Keratinocyte (primary cell): ENCODE measurements at regions not wholly inside any gene's neighbourhood (a gene's known extent, or its start where the extent isn't known, plus 50 kb on each side); places are given as distances from the start of the nearest gene placed in this dataset.

Experiments
- DNase-seq: peaks from one replicate; pipeline ENCODE4 v3.0.0-alpha.2; 2011; ENCODE audit warnings: low read depth, missing footprints, low spot score
- FAIRE-seq: peaks from 2 replicates; lab custom pipeline; 2011; peaks lifted over from hg19 to GRCh38; lab: Jason Lieb, UNC
- H2AFZ ChIP-seq: 2 replicates; pipeline ENCODE4 v1.6.0; 2012; ENCODE audit warnings: low read length, control low read depth, inconsistent platforms; ENCODE audit not compliant: control insufficient read depth
- H3K27ac ChIP-seq: 2 replicates; pipeline ENCODE4 v1.5.1; 2011; ENCODE audit warnings: low read length; ENCODE audit not compliant: control insufficient read depth, insufficient read depth
- H3K27me3 ChIP-seq: 3 replicates; pipeline ENCODE4 v1.6.0; 2011; ENCODE audit warnings: low read length; ENCODE audit not compliant: control insufficient read depth, insufficient read depth; ENCODE audit errors: extremely low read depth
- H3K36me3 ChIP-seq, 2 experiments: 2 replicates in 1 of 2; 3 replicates in 1 of 2; pipeline ENCODE4 v1.5.1; 2011; ENCODE audit warnings: low read length in 2 of 2, mild to moderate bottlenecking in 1 of 2; ENCODE audit not compliant: control insufficient read depth in 2 of 2, insufficient read depth in 2 of 2; ENCODE audit errors: extremely low read depth in 1 of 2
- H3K4me1 ChIP-seq: 3 replicates; pipeline ENCODE4 v1.5.1; 2011; ENCODE audit warnings: low read length; ENCODE audit not compliant: control insufficient read depth, insufficient read depth; ENCODE audit errors: extremely low read depth
- H3K4me2 ChIP-seq: 3 replicates; pipeline ENCODE4 v1.6.0; 2011; ENCODE audit warnings: low read depth, low read length; ENCODE audit not compliant: control insufficient read depth, insufficient read depth; ENCODE audit errors: extremely low read depth
- H3K4me3 ChIP-seq, 3 experiments: fragments of 200-600 bp in 1 of 3; sonication (generic) in 1 of 3; 2 replicates in 2 of 3; 3 replicates in 1 of 3; pipeline ENCODE4 v1.5.1; 2011 to 2016; ENCODE audit warnings: low read length in 3 of 3, mild to moderate bottlenecking in 3 of 3, control low read depth in 2 of 3, inconsistent platforms in 1 of 3, low read depth in 1 of 3, mixed read lengths in 1 of 3, mixed run types in 1 of 3, moderate library complexity in 1 of 3; ENCODE audit not compliant: control insufficient read depth in 2 of 3, insufficient read depth in 2 of 3; ENCODE audit errors: extremely low read depth in 1 of 3
- H3K79me2 ChIP-seq: 2 replicates; pipeline ENCODE4 v1.6.0; 2012; ENCODE audit warnings: low read length; ENCODE audit not compliant: control insufficient read depth, insufficient read depth
- H3K9ac ChIP-seq: 3 replicates; pipeline ENCODE4 v1.6.0; 2011; ENCODE audit warnings: low read length; ENCODE audit not compliant: control insufficient read depth, insufficient read depth; ENCODE audit errors: extremely low read depth
- H3K9me1 ChIP-seq: 3 replicates; pipeline ENCODE4 v1.6.0; 2011; ENCODE audit warnings: low read length; ENCODE audit not compliant: control insufficient read depth, insufficient read depth; ENCODE audit errors: extremely low read depth
- H3K9me3 ChIP-seq: 2 replicates; pipeline ENCODE4 v1.5.1; 2012; ENCODE audit warnings: low read depth, low read length; ENCODE audit not compliant: control insufficient read depth
- H4K20me1 ChIP-seq: 3 replicates; pipeline ENCODE4 v1.6.0; 2011; ENCODE audit warnings: low read length; ENCODE audit not compliant: control insufficient read depth, insufficient read depth; ENCODE audit errors: extremely low read depth
- EZH2 ChIP-seq: IDR thresholded peaks from one replicate; pipeline ENCODE4 v1.6.1; 2012; ENCODE audit warnings: inconsistent platforms, mild to moderate bottlenecking, low read length, moderate library complexity
- dilution Hi-C: fragments of 300-500 bp; cut with MboI; formaldehyde crosslinking; loops from one replicate; pipeline ENCODE4 v1.7.0; 2020; ENCODE audit warnings: low sequenced_read_pairs; ENCODE audit not compliant: extremely low pct_ligation_motif_present
- TF ChIP-seq, protein P1 (sequence below), 3 experiments: IDR thresholded peaks in 1 of 3; conservative IDR thresholded peaks in 1 of 3; optimal IDR thresholded peaks in 1 of 3; 2 replicates in 2 of 3; 3 replicates in 1 of 3; pipeline versions ENCODE3 to v1.5.1; 2011; ENCODE audit warnings: low read length in 3 of 3, mild to moderate bottlenecking in 3 of 3, moderate library complexity in 2 of 3, control low read depth in 1 of 3, inconsistent platforms in 1 of 3; ENCODE audit not compliant: insufficient read depth in 2 of 3; ENCODE audit errors: extremely low read depth in 1 of 3

DNA sequence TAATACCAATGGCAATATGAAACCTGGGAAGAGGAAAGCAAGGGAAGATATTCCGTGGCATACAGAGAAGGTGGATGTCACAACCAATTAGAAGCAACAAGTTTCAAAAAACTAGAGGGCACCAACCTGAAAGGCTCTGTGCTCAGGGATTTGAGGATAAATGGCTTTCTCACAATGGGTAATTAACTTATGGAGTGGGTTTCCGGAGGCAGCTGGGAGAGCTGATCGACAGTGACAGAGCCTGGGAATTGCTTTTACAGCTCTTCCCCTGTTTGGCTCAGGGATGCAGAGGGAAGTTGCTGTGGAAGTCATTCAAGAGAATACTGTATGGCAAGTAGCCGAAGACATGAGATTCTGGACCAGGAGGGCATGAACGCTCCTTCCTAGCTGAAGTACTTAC is 237.0 kb downstream of the KIF4B start:
- dilution Hi-C loops, result no loop called here
- Histone ChIP-seq H3K27ac (no peak overlapping the region), H3K9ac (no peak overlapping the region)

DNA sequence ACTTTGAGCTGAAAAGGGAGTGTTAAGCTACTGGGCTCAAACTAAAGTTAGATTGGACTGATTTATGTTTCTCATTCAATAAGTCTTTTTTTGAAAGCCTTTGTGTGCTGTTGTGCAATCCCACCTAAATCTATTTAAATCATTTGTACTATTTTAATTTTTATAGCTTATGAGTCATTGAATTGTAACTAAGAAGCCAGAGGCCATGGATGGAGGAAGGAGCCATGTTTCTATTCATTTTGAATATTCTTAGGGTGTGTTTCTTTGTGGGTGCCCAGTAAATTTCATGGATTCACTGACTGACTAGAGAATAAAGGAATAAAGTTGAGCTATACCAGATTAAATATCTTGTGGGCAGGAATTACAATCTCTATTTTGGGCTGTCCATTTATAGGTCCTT is 238.5 kb downstream of the KIF4B start:
- FAIRE-seq (no peak), DNase-seq (no peak)
- no peaks in the 10 kb centered on the region for H4K20me1 ChIP-seq
- no peak overlapping the region for H3K27ac ChIP-seq
- no peaks in the 10 kb centered on the region for H3K36me3 ChIP-seq
- H3K27me3 ChIP-seq, result no peaks in the 10 kb centered on the region
- no peaks in the 10 kb centered on the region for H3K9me1 ChIP-seq
- H3K4me2 ChIP-seq, result no peak overlapping the region
- no peak overlapping the region for H2AFZ ChIP-seq
- no peak overlapping the region for H3K4me3 ChIP-seq
- TF ChIP-seq, protein P1, sequence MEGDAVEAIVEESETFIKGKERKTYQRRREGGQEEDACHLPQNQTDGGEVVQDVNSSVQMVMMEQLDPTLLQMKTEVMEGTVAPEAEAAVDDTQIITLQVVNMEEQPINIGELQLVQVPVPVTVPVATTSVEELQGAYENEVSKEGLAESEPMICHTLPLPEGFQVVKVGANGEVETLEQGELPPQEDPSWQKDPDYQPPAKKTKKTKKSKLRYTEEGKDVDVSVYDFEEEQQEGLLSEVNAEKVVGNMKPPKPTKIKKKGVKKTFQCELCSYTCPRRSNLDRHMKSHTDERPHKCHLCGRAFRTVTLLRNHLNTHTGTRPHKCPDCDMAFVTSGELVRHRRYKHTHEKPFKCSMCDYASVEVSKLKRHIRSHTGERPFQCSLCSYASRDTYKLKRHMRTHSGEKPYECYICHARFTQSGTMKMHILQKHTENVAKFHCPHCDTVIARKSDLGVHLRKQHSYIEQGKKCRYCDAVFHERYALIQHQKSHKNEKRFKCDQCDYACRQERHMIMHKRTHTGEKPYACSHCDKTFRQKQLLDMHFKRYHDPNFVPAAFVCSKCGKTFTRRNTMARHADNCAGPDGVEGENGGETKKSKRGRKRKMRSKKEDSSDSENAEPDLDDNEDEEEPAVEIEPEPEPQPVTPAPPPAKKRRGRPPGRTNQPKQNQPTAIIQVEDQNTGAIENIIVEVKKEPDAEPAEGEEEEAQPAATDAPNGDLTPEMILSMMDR (optimal IDR thresholded peaks at IDR 0.05 in 1 of 3, IDR thresholded peaks at IDR 0.05 in 1 of 3, conservative IDR thresholded peaks at IDR 0.05 in 1 of 3; ENCODE audit: extremely low read depth in 1 of 3, insufficient read depth in 2 of 3, low read length in 3 of 3), result no peak
- no peak for TF ChIP-seq EZH2
- H3K4me1 ChIP-seq, result peaks cover 11% of the 10 kb centered on the region
- no peaks in the 10 kb centered on the region for H3K79me2 ChIP-seq
- H3K9me3 ChIP-seq, result no peaks in the 10 kb centered on the region
- dilution Hi-C loops, result no loop called here
- H3K9ac ChIP-seq, result no peak overlapping the region

More for the DNA sequence above, 237.0 kb downstream of the KIF4B start:
- no peak for DNase-seq
- no peaks in the 10 kb centered on the region for H3K9me3 ChIP-seq
- no peaks in the 10 kb centered on the region for H3K27me3 ChIP-seq
- TF ChIP-seq, protein P1 (optimal IDR thresholded peaks at IDR 0.05 in 1 of 3, IDR thresholded peaks at IDR 0.05 in 1 of 3, conservative IDR thresholded peaks at IDR 0.05 in 1 of 3; ENCODE audit: extremely low read depth in 1 of 3, insufficient read depth in 2 of 3, low read length in 3 of 3), result no peak
- TF ChIP-seq EZH2, result no peak
- peaks cover 11% of the 10 kb centered on the region for H3K4me1 ChIP-seq
- no peak for FAIRE-seq
- H4K20me1 ChIP-seq, result no peaks in the 10 kb centered on the region
- no peaks in the 10 kb centered on the region for H3K79me2 ChIP-seq
- H3K9me1 ChIP-seq, result no peaks in the 10 kb centered on the region
- no peaks in the 10 kb centered on the region for H3K36me3 ChIP-seq
- no peak overlapping the region for H3K4me3 ChIP-seq
- no peak overlapping the region for H3K4me2 ChIP-seq
- H2AFZ ChIP-seq, result no peak overlapping the region
